HepG2 (cell line): ENCODE measurements at regions not wholly inside any gene's neighbourhood (a gene's known extent, or its start where the extent isn't known, plus 50 kb on each side); places are given as distances from the start of the nearest gene placed in this dataset.

Experiments used
- CBFB ChIP-seq: sonication (generic); formaldehyde crosslinking; IDR thresholded peaks from 2 replicates; pipeline ENCODE4 v1.4.0; 2020; ENCODE audit warnings: missing genetic modification reagents
- CCAR2 ChIP-seq: fragments of 200-400 bp; formaldehyde crosslinking; optimal IDR thresholded peaks from 2 replicates; pipeline ENCODE3; 2018; ENCODE audit warnings: low read depth, mild to moderate bottlenecking, low read length, moderate library complexity
- NFIC ChIP-seq: IDR thresholded peaks from 2 replicates; pipeline ENCODE4 v1.6.1; 2012; ENCODE audit warnings: mild to moderate bottlenecking, low read length, inconsistent platforms
- ZNF24 ChIP-seq: fragments of 450-650 bp; IDR thresholded peaks from 2 replicates; pipeline ENCODE4 v1.6.1; 2017; ENCODE audit warnings: antibody characterized with exemption, mild to moderate bottlenecking
- ZNF274 ChIP-seq: sonication (generic); formaldehyde crosslinking; IDR thresholded peaks from 2 replicates; pipeline ENCODE4 v1.5.1; 2020; ENCODE audit warnings: mild to moderate bottlenecking, missing genetic modification reagents

DNA sequence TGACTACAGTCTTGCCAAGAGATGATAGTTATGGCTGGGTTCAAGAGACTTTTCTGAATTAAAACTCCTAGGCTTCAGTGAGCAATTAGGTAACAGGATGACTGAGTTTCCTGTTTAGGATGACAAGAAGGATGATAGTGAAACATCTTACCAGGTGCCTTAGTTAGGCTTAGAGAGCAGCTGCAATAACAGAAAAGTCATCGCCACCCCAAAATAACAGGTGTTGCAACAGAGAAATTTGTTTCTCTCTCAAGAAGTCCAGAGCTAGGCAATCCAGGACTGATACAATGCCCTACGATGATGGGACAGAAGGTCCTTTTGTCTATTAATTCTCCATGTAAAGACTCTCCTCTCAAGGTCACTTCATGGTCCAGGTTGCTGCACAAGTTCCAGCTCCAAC is 361.8 kb downstream of the CAAP1 start:
- TF ChIP-seq ZNF274 (CRISPR knock-in tag): no peak
- TF ChIP-seq CBFB: no peak
- no peak for TF ChIP-seq CCAR2
- no peak for TF ChIP-seq ZNF24
- no peak for TF ChIP-seq NFIC
